Testis (tissue), 2 donors: ENCODE measurements at regions not wholly inside any gene's neighbourhood (a gene's known extent, or its start where the extent isn't known, plus 50 kb on each side); places are given as distances from the start of the nearest gene placed in this dataset.

Source experiments
- DNase-seq: peaks from one replicate; pipeline ENCODE4 v3.0.0-alpha.2; 2019
- H3K27ac ChIP-seq, 2 donors: fragments of 200-600 bp; sonication (generic); one replicate each; pipeline ENCODE4 v1.5.1; 2019
- H3K27me3 ChIP-seq: fragments of 200-600 bp; sonication (generic); one replicate; pipeline ENCODE4 v1.5.1; 2019
- H3K36me3 ChIP-seq: fragments of 200-600 bp; sonication (generic); one replicate; pipeline ENCODE4 v1.5.1; 2017; ENCODE audit warnings: low read depth; ENCODE audit errors: missing control alignments
- H3K4me1 ChIP-seq: fragments of 200-600 bp; sonication (generic); one replicate; pipeline ENCODE4 v1.5.1; 2019
- H3K4me3 ChIP-seq, 2 donors: fragments of 200-600 bp; sonication (generic); one replicate each; pipeline ENCODE4 v1.5.1; 2017 to 2019
- H3K9me3 ChIP-seq: fragments of 200-600 bp; sonication (generic); one replicate; pipeline ENCODE4 v1.5.1; 2017
- POLR2A ChIP-seq: fragments of 450-650 bp; IDR thresholded peaks from one replicate; pipeline ENCODE4 v1.6.1; 2017; ENCODE audit warnings: antibody characterized with exemption, mild to moderate bottlenecking, moderate library complexity
- WGBS, 2 donors: methylation state at CpG; one replicate each; pipeline ENCODE4 v1.1.5; 2018; 5-methylcytosine and 5-hydroxymethylcytosine counted together
- intact Hi-C: fragments of 100-400 bp; cut with DNase I; formaldehyde crosslinking; loops from one replicate; pipeline ENCODE4 v1.15.1; 2023; ENCODE audit warnings: low total_unique reads
- TF ChIP-seq, protein P1 (sequence below), 3 experiments: fragments of 450-650 bp in 2 of 3; fragments of 200-600 bp in 1 of 3; sonication (generic) in 1 of 3; IDR thresholded peaks; one replicate each; pipeline ENCODE4 v1.5.1; 2016 to 2019; ENCODE audit warnings: antibody characterized with exemption in 3 of 3, mild to moderate bottlenecking in 2 of 3, moderate library complexity in 1 of 3

GRCh38 chr6:45718131-45718530 lies 297.5 kb downstream of the CLIC5 start:
- 90 to 92% methylated on average over 3 of the region's 3 CpGs for WGBS, 2 donors
- no peaks in the 10 kb centered on the region for H3K36me3 ChIP-seq
- H3K27ac ChIP-seq, result no peak overlapping the region
- no peak for DNase-seq
- TF ChIP-seq POLR2A, result no peak
- TF ChIP-seq, protein P1, sequence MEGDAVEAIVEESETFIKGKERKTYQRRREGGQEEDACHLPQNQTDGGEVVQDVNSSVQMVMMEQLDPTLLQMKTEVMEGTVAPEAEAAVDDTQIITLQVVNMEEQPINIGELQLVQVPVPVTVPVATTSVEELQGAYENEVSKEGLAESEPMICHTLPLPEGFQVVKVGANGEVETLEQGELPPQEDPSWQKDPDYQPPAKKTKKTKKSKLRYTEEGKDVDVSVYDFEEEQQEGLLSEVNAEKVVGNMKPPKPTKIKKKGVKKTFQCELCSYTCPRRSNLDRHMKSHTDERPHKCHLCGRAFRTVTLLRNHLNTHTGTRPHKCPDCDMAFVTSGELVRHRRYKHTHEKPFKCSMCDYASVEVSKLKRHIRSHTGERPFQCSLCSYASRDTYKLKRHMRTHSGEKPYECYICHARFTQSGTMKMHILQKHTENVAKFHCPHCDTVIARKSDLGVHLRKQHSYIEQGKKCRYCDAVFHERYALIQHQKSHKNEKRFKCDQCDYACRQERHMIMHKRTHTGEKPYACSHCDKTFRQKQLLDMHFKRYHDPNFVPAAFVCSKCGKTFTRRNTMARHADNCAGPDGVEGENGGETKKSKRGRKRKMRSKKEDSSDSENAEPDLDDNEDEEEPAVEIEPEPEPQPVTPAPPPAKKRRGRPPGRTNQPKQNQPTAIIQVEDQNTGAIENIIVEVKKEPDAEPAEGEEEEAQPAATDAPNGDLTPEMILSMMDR (IDR thresholded peaks at IDR 0.05), result no peak
- no peak overlapping the region for H3K4me3 ChIP-seq
- peaks cover 5% of the 10 kb centered on the region for H3K4me1 ChIP-seq
- H3K9me3 ChIP-seq, result no peaks in the 10 kb centered on the region
- no peaks in the 10 kb centered on the region for H3K27me3 ChIP-seq
- intact Hi-C loops, result loop anchor here (5.0 to 10.0 kb wide), 2 partner anchors 293 to 1061 kb away; no protein-coding TSS in a partner anchor

- Histone ChIP-seq H3K4me3 (no peak overlapping the region), H3K4me1 (peaks cover 5% of the 10 kb centered on the region), H3K9me3 (no peaks in the 10 kb centered on the region), H3K36me3 (no peaks in the 10 kb centered on the region), H3K27ac (no peak overlapping the region), H3K27me3 (no peaks in the 10 kb centered on the region)
- 97 to 99% methylated on average over 6 of the region's 6 CpGs for WGBS, 2 donors
- DNase-seq, result no peak
- no peak for TF ChIP-seq POLR2A
- TF ChIP-seq, protein P1 (IDR thresholded peaks at IDR 0.05), result no peak
- intact Hi-C loops, result loop anchor here (5.0 to 10.0 kb wide), 2 partner anchors 293 to 1060 kb away; no protein-coding TSS in a partner anchor
Observed at GRCh38 chr6:45717715-45718114, 297.9 kb downstream of the CLIC5 start.

GRCh38 chr6:45717027-45717426 lies 298.6 kb downstream of the CLIC5 start:
- WGBS, 2 donors, result 81 to 82% methylated on average over 4 of the region's 4 CpGs
- Histone ChIP-seq H3K4me3 (no peak overlapping the region), H3K27me3 (no peaks in the 10 kb centered on the region), H3K9me3 (no peaks in the 10 kb centered on the region), H3K4me1 (peaks cover 5% of the 10 kb centered on the region), H3K27ac (no peak overlapping the region), H3K36me3 (no peaks in the 10 kb centered on the region)
- DNase-seq, result no peak
- intact Hi-C loops, result loop anchor here (5.0 to 10.0 kb wide), 2 partner anchors 292 to 1060 kb away; no protein-coding TSS in a partner anchor
- no peak for TF ChIP-seq POLR2A
- TF ChIP-seq, protein P1 (IDR thresholded peaks at IDR 0.05), result no peak

DNA sequence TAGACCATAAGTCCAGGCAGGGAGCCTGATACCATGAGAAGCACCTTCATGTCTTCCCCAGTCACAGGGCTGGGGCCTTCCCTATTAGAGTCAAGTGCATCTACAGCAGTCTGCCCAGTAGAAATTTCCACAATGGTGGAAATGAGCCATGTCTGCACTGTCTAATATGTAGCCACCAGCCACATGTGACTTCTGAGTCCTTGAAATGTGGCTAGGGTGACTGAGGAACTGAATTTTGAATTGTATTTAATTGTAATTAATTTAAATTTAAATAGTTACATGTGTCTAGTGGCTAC lies 300.2 kb downstream of the CLIC5 start:
- intact Hi-C loops, result loop anchor here (5.0 to 10.0 kb wide), 2 partner anchors 291 to 1058 kb away; no protein-coding TSS in a partner anchor
- H3K36me3 ChIP-seq, result no peaks in the 10 kb centered on the region

More for the DNA sequence above, 300.2 kb downstream of the CLIC5 start:
- Histone ChIP-seq H3K27me3 (no peaks in the 10 kb centered on the region), H3K4me1 (peaks cover 5% of the 10 kb centered on the region), H3K27ac (no peak overlapping the region), H3K9me3 (no peaks in the 10 kb centered on the region), H3K4me3 (no peak overlapping the region)
- no peak for DNase-seq
- no peak for TF ChIP-seq POLR2A
- TF ChIP-seq, protein P1 (IDR thresholded peaks at IDR 0.05), result no peak
